ENCODE measurements at regions not wholly inside any gene's neighbourhood (a gene's known extent, or its start where the extent isn't known, plus 50 kb on each side); places are given as distances from the start of the nearest gene placed in this dataset.

DNA sequence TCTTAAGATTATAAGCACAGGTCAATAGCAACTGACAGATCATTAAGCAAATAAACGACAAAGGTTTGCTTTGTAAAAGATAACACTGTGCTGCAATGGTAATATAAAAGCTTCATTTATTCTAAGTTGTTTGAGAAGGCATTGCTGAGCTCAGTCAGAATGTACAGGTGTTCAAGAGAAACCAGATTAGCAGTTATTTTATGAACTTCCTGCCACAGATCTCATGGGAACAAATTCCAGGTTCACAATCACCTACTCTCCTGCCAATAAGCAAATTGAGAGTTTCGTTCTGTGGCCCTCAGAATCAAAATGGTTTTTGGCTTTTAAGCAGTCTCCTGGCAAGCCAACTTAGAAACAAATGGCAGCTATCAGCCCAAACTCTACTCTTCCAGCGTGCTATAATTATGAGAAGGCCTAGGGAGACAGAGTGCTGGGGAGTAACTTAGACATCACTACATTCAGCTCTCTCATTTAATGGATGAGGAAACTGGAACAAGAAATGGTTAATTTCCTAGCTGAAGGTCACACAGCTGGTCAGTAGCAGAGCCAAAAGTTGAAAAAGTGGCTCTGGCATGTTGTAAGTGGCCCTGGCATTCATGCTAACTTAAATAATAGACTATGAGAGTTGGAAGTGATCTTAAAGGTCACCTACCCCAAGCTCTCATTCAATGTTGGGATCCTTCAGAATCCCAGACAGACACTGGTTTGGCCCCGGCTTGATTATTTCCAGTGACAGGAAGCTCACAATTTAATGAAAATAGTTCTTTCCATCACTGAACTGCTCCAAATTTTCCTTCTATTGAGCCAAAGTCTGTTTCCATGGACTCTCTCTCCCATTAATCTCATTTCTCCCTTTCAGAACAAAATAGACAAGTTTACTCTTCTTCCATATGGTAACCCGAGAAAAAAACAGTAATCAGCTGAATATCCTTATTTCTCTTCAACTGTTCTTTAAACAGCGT, 82.6 kb upstream of the EDEM3 start:
- TF ChIP-seq POLR2A (IDR thresholded peaks at IDR 0.05; ENCODE audit: extremely low read depth, insufficient read length) (no peak), MAX (IDR thresholded peaks at IDR 0.05; ENCODE audit: low read depth, low read length) (no peak)
- TF ChIP-seq, protein P1, sequence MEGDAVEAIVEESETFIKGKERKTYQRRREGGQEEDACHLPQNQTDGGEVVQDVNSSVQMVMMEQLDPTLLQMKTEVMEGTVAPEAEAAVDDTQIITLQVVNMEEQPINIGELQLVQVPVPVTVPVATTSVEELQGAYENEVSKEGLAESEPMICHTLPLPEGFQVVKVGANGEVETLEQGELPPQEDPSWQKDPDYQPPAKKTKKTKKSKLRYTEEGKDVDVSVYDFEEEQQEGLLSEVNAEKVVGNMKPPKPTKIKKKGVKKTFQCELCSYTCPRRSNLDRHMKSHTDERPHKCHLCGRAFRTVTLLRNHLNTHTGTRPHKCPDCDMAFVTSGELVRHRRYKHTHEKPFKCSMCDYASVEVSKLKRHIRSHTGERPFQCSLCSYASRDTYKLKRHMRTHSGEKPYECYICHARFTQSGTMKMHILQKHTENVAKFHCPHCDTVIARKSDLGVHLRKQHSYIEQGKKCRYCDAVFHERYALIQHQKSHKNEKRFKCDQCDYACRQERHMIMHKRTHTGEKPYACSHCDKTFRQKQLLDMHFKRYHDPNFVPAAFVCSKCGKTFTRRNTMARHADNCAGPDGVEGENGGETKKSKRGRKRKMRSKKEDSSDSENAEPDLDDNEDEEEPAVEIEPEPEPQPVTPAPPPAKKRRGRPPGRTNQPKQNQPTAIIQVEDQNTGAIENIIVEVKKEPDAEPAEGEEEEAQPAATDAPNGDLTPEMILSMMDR (IDR thresholded peaks at IDR 0.05; ENCODE audit: low read depth, low read length) = no peak
